Endothelial cell of umbilical vein (primary cell): ENCODE measurements at regions not wholly inside any gene's neighbourhood (a gene's known extent, or its start where the extent isn't known, plus 50 kb on each side); places are given as distances from the start of the nearest gene placed in this dataset.
"Not testable (repeated sequence)": the region's sequence is repeated elsewhere in the genome, so short reads cannot be mapped to it uniquely, and the experiment has no call there.

Experiments
- BruUV-seq: library from RNA; stranded (reverse); fragments of 400-500 nt; replicated peaks from 2 replicates; lab custom pipeline; 2021; lab: Mats Ljungman, UMichigan
- CTCF ChIA-PET: fragments of 300-600, 350-600 bp; sonication (Branson Sonifier 250); formaldehyde crosslinking; loops from one replicate; lab custom pipeline; 2021; ENCODE audit warnings: antibody characterized with exemption, inconsistent platforms; lab: Charles Lee
- POLR2A ChIA-PET: fragments of 300-600, 350-600 bp; sonication (Branson Sonifier 250); formaldehyde crosslinking; loops from one replicate; lab custom pipeline; 2021; ENCODE audit warnings: antibody characterized with exemption, inconsistent platforms; lab: Charles Lee
- DNase-seq: peaks from one replicate; pipeline ENCODE4 v3.0.0-alpha.2; 2011; ENCODE audit warnings: low read depth, low spot score
- FAIRE-seq: peaks from 2 replicates; lab custom pipeline; 2011; peaks lifted over from hg19 to GRCh38; lab: Jason Lieb, UNC
- H2AFZ ChIP-seq: 2 replicates; pipeline ENCODE4 v1.6.0; 2012; ENCODE audit warnings: low read depth, low read length, control low read depth, inconsistent platforms
- H3K27ac ChIP-seq: 2 replicates; pipeline ENCODE4 v1.5.1; 2011; ENCODE audit warnings: low read depth, mild to moderate bottlenecking, control low read depth, low read length, moderate library complexity; ENCODE audit not compliant: insufficient read depth
- H3K27me3 ChIP-seq, 2 experiments: 2 replicates each; pipeline versions ENCODE4 v1.6.0 to v1.6.1; 2011; ENCODE audit warnings: low read length in 2 of 2, mixed read lengths in 1 of 2; ENCODE audit not compliant: control insufficient read depth in 2 of 2, insufficient read depth in 2 of 2
- H3K36me3 ChIP-seq, 2 experiments: 2 replicates in 1 of 2; 3 replicates in 1 of 2; pipeline ENCODE4 v1.5.1; 2011; ENCODE audit warnings: low read length in 2 of 2, mild to moderate bottlenecking in 1 of 2, moderate library complexity in 1 of 2; ENCODE audit not compliant: control insufficient read depth in 2 of 2, insufficient read depth in 2 of 2; ENCODE audit errors: extremely low read depth in 1 of 2
- H3K4me1 ChIP-seq: 3 replicates; pipeline ENCODE4 v1.5.1; 2011; ENCODE audit warnings: mild to moderate bottlenecking, low read length; ENCODE audit not compliant: control insufficient read depth, insufficient read depth; ENCODE audit errors: extremely low read depth
- H3K4me2 ChIP-seq: 2 replicates; pipeline ENCODE4 v1.6.1; 2011; ENCODE audit warnings: low read length, control low read depth, mixed read lengths; ENCODE audit not compliant: insufficient read depth
- H3K4me3 ChIP-seq, 3 experiments: fragments of 200-600 bp in 1 of 3; sonication (generic), shearing (Covaris generic) in 1 of 3; replicated peaks in 1 of 3; 2 replicates each; pipeline ENCODE4 v1.5.1; 2011 to 2016; ENCODE audit warnings: control low read depth in 3 of 3, low read length in 3 of 3, mild to moderate bottlenecking in 2 of 3, inconsistent platforms in 1 of 3, low read depth in 1 of 3, moderate library complexity in 1 of 3; ENCODE audit not compliant: insufficient read depth in 1 of 3
- H3K79me2 ChIP-seq: 2 replicates; pipeline ENCODE4 v1.6.0; 2012; ENCODE audit warnings: low read length, inconsistent platforms; ENCODE audit not compliant: control insufficient read depth, insufficient read depth
- H3K9ac ChIP-seq: replicated peaks from 2 replicates; pipeline ENCODE3; 2011; ENCODE audit warnings: low read length, control low read depth; ENCODE audit not compliant: insufficient read depth; ENCODE audit errors: extremely low read depth
- H3K9me1 ChIP-seq: replicated peaks from 3 replicates; pipeline ENCODE4 v1.6.0; 2011; ENCODE audit warnings: mild to moderate bottlenecking, low read length; ENCODE audit not compliant: control insufficient read depth, insufficient read depth; ENCODE audit errors: extremely low read depth
- H3K9me3 ChIP-seq: replicated peaks from 2 replicates; pipeline ENCODE4 v1.5.1; 2012; ENCODE audit warnings: low read length, inconsistent platforms; ENCODE audit not compliant: control insufficient read depth, insufficient read depth
- H4K20me1 ChIP-seq: replicated peaks from 2 replicates; pipeline ENCODE3; 2011; ENCODE audit warnings: mild to moderate bottlenecking, low read length; ENCODE audit not compliant: control insufficient read depth, insufficient read depth; ENCODE audit errors: extremely low read depth
- CTCF ChIP-seq, 2 donors: IDR thresholded peaks; 1 replicate in 1 of 2; 2 replicates in 1 of 2; pipeline ENCODE4 v1.5.1; 2011; ENCODE audit warnings: low read length in 2 of 2, mild to moderate bottlenecking in 2 of 2, moderate library complexity in 2 of 2, control low read depth in 1 of 2, inconsistent platforms in 1 of 2, low read depth in 1 of 2; ENCODE audit not compliant: insufficient read depth in 1 of 2; ENCODE audit errors: extremely low read depth in 1 of 2
- EZH2 ChIP-seq: IDR thresholded peaks from 2 replicates; pipeline ENCODE4 v1.6.1; 2012; ENCODE audit warnings: borderline replicate concordance, low read depth, mild to moderate bottlenecking, moderate library complexity, low read length, inconsistent platforms; ENCODE audit not compliant: severe bottlenecking
- FOS ChIP-seq: IDR thresholded peaks from 2 replicates; pipeline ENCODE4 v1.6.1; 2011; ENCODE audit warnings: mild to moderate bottlenecking, low read length, moderate library complexity, borderline replicate concordance; ENCODE audit not compliant: insufficient read depth
- GATA2 ChIP-seq: IDR thresholded peaks from 2 replicates; pipeline ENCODE4 v1.7.0; 2011; ENCODE audit warnings: low read depth, mild to moderate bottlenecking, moderate library complexity, mixed read lengths, low read length; ENCODE audit not compliant: insufficient read length, insufficient read depth
- JUN ChIP-seq: IDR thresholded peaks from 2 replicates; pipeline ENCODE4 v1.6.1; 2011; ENCODE audit warnings: borderline replicate concordance, low read depth; ENCODE audit not compliant: insufficient read length, insufficient read depth
- MYC ChIP-seq: IDR thresholded peaks from one replicate; pipeline ENCODE4 v1.6.1; 2011; ENCODE audit warnings: mild to moderate bottlenecking, low read depth, low read length
- POLR2A ChIP-seq: IDR thresholded peaks from 2 replicates; pipeline ENCODE4 v1.6.1; 2012; ENCODE audit warnings: low read depth, mild to moderate bottlenecking, control low read depth, low read length
- POLR2AphosphoS5 ChIP-seq: IDR thresholded peaks from 2 replicates; pipeline ENCODE4 v1.6.1; 2012; ENCODE audit warnings: low read depth, mild to moderate bottlenecking, control low read depth, low read length, moderate library complexity; ENCODE audit not compliant: insufficient read depth
- dilution Hi-C: fragments of 300-500 bp; cut with MboI; formaldehyde crosslinking; loops from one replicate; pipeline ENCODE4 v1.15.0; 2019; ENCODE audit warnings: low sequenced_read_pairs; ENCODE audit not compliant: extremely low pct_ligation_motif_present
- intact Hi-C: fragments of 100-400 bp; cut with micrococcal nuclease; formaldehyde crosslinking; loops from one replicate; pipeline ENCODE4 v1.10.0; 2022
- TF ChIP-seq, protein P1 (sequence below): IDR thresholded peaks from 2 replicates; pipeline ENCODE4 v1.6.1; 2011; ENCODE audit not compliant: insufficient read depth, insufficient read length

DNA sequence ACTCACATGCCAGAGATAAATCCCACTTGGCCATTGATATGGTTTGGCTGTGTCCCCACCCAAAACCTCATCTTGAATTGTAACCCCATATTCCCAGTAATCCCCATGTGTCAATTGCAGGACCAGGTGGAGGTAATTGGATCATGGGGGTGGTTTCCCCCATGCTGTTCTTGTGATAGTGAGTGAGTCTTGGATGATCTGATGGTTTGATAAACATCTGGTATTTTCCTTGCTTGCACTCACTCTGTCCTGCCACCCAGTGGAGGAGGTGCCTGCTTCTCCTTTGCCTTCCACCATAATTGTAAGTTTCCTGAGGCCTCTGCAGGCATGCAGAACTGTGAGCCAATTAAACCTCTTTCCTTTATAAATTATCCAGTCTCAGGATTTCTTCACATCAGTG is 50.4 kb upstream of the B3GAT2 start:
- dilution Hi-C loops, intact Hi-C loops, H3K27ac ChIP-seq, H3K79me2 ChIP-seq, H3K4me2 ChIP-seq, H3K9me1 ChIP-seq, H3K9ac ChIP-seq, H3K27me3 ChIP-seq, DNase-seq, H3K4me1 ChIP-seq, POLR2A ChIA-PET, H3K9me3 ChIP-seq, BruUV-seq, H2AFZ ChIP-seq, FAIRE-seq, H3K36me3 ChIP-seq, CTCF ChIA-PET, H4K20me1 ChIP-seq, H3K4me3 ChIP-seq: not testable (repeated sequence)

- dilution Hi-C loops, result no loop called here
- TF ChIP-seq FOS (no peak), CTCF (IDR thresholded peaks at IDR 0.05; ENCODE audit: extremely low read depth in 1 of 2, insufficient read depth in 1 of 2, low read depth in 1 of 2, low read length in 2 of 2) (no peak), GATA2 (no peak), JUN (no peak), MYC (no peak), EZH2 (no peak), POLR2AphosphoS5 (no peak), POLR2A (no peak)
- TF ChIP-seq, protein P1, sequence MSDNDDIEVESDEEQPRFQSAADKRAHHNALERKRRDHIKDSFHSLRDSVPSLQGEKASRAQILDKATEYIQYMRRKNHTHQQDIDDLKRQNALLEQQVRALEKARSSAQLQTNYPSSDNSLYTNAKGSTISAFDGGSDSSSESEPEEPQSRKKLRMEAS, result no peak
- no peak overlapping the region for H3K27ac ChIP-seq
- H3K9me1 ChIP-seq, result no peaks in the 10 kb centered on the region
- intact Hi-C loops, result loop anchor here (2.0 to 5.0 kb wide), 3 partner anchors 335 to 791 kb away; no protein-coding TSS in a partner anchor
- CTCF ChIA-PET, result interaction anchor here (1.1 to 7.2 kb wide), 5 partner anchors 305 to 791 kb away, joined by 3 to 79 read pairs (median 7); no protein-coding TSS in a partner anchor
- no peaks in the 10 kb centered on the region for H3K79me2 ChIP-seq
- no TSS peak for BruUV-seq
- H3K4me3 ChIP-seq, result no peak overlapping the region
- H3K4me2 ChIP-seq, result no peak overlapping the region
- no peak overlapping the region for H2AFZ ChIP-seq
- H3K9me3 ChIP-seq, result no peaks in the 10 kb centered on the region
- no peaks in the 10 kb centered on the region for H4K20me1 ChIP-seq
- no peaks in the 10 kb centered on the region for H3K4me1 ChIP-seq
- no peak for FAIRE-seq
- DNase-seq, result no peak
- POLR2A ChIA-PET, result no interaction called here
- no peaks in the 10 kb centered on the region for H3K27me3 ChIP-seq
- H3K36me3 ChIP-seq, result no peaks in the 10 kb centered on the region
- H3K9ac ChIP-seq, result no peak overlapping the region
Measured at GRCh38 chr6:71011871-71012371, 55.1 kb upstream of the B3GAT2 start.
